Liver (tissue), 3 donors: ENCODE measurements at regions not wholly inside any gene's neighbourhood (a gene's known extent, or its start where the extent isn't known, plus 50 kb on each side); places are given as distances from the start of the nearest gene placed in this dataset.
"Not testable (repeated sequence)": the region's sequence is repeated elsewhere in the genome, so short reads cannot be mapped to it uniquely, and the experiment has no call there.

Experiments used
- TF ChIP-seq, protein P1 (sequence below): IDR thresholded peaks from 2 replicates; pipeline ENCODE4 v1.6.1; 2016; ENCODE audit warnings: antibody characterized with exemption
- TF ChIP-seq, protein P2 (sequence below): fragments of 150-350 bp; IDR thresholded peaks from 2 replicates; pipeline ENCODE4 v1.5.1; 2017; ENCODE audit warnings: improper control_type of control experiment, low read depth, low read length; ENCODE audit not compliant: missing input control
- donor health status: healthy.
- donor health status: healthy.

DNA sequence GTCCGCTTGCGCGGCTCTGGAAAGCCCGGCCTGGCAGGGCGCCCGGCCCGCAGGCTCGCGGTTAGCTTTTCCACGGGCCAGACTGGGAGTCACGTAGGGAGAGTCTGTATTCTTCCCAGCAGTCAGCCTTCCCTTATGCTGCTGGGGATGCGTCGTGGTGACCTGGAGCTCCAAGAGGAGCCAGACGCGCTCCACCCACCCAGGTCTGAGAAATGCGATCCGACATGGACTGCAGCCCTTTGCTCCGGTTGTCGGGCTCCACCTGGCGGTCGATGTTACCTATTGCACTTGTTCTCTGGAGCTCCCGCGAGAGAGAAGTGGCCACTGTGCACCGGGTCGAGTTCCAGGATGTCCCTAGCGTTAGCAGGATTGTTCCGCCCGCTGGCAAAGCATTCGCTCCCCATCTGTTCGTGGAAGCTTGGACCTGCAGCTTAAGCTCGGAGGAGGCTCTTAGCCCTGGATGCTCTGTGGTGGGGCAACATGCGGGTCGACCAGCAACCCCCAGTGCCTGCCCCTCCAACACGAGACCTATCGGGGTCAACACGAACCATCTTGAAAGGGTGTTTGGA, 367.4 kb downstream of the SPATA31A6 start:
- TF ChIP-seq, protein P1, sequence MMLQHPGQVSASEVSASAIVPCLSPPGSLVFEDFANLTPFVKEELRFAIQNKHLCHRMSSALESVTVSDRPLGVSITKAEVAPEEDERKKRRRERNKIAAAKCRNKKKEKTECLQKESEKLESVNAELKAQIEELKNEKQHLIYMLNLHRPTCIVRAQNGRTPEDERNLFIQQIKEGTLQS, result not testable (repeated sequence)
- TF ChIP-seq, protein P2, sequence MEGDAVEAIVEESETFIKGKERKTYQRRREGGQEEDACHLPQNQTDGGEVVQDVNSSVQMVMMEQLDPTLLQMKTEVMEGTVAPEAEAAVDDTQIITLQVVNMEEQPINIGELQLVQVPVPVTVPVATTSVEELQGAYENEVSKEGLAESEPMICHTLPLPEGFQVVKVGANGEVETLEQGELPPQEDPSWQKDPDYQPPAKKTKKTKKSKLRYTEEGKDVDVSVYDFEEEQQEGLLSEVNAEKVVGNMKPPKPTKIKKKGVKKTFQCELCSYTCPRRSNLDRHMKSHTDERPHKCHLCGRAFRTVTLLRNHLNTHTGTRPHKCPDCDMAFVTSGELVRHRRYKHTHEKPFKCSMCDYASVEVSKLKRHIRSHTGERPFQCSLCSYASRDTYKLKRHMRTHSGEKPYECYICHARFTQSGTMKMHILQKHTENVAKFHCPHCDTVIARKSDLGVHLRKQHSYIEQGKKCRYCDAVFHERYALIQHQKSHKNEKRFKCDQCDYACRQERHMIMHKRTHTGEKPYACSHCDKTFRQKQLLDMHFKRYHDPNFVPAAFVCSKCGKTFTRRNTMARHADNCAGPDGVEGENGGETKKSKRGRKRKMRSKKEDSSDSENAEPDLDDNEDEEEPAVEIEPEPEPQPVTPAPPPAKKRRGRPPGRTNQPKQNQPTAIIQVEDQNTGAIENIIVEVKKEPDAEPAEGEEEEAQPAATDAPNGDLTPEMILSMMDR, result not testable (repeated sequence)
